ENCODE measurements at regions not wholly inside any gene's neighbourhood (a gene's known extent, or its start where the extent isn't known, plus 50 kb on each side); places are given as distances from the start of the nearest gene placed in this dataset.

DNA sequence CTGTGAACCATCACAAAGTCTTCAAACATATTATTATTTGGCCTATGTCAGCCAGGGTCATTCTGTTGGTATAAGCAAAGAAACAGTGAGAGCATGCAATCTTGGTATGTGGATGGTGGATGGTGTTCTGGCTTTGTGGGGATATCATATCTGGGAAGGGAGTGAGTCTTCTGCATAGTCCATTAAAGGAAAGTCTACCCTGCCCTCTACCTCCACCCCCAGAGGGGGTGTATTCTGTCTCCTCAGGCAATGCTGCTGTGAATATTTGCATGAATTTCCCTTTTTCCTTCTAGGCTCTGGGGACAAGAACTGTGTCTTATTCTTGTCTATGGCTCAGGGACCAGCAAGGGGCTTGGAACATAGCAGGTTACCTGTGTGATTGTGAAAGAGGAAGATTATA lies 495.8 kb downstream of the PDCD6IP start:
- Histone ChIP-seq H3K9me3 (no peaks in the 10 kb centered on the region), H3K4me3 (no peak overlapping the region), H3K27me3 (replicated peaks in 1 of 7) (no peaks in the 10 kb centered on the region), H3K4me1 (no peaks in the 10 kb centered on the region), H3K36me3 (no peaks in the 10 kb centered on the region), H3K27ac (no peak overlapping the region)
- no peak for TF ChIP-seq POLR2AphosphoS5 (IDR thresholded peaks at IDR 0.05)
- TF ChIP-seq, protein P1, sequence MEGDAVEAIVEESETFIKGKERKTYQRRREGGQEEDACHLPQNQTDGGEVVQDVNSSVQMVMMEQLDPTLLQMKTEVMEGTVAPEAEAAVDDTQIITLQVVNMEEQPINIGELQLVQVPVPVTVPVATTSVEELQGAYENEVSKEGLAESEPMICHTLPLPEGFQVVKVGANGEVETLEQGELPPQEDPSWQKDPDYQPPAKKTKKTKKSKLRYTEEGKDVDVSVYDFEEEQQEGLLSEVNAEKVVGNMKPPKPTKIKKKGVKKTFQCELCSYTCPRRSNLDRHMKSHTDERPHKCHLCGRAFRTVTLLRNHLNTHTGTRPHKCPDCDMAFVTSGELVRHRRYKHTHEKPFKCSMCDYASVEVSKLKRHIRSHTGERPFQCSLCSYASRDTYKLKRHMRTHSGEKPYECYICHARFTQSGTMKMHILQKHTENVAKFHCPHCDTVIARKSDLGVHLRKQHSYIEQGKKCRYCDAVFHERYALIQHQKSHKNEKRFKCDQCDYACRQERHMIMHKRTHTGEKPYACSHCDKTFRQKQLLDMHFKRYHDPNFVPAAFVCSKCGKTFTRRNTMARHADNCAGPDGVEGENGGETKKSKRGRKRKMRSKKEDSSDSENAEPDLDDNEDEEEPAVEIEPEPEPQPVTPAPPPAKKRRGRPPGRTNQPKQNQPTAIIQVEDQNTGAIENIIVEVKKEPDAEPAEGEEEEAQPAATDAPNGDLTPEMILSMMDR (IDR thresholded peaks at IDR 0.05 in 8 of 11, conservative IDR thresholded peaks at IDR 0.05 in 3 of 11): no peak
- TF ChIP-seq POLR2A (IDR thresholded peaks at IDR 0.05): no peak
- no peak for DNase-seq
- intact Hi-C loops (cut with DNase I; ENCODE audit: low total_unique reads): no loop called here

DNA sequence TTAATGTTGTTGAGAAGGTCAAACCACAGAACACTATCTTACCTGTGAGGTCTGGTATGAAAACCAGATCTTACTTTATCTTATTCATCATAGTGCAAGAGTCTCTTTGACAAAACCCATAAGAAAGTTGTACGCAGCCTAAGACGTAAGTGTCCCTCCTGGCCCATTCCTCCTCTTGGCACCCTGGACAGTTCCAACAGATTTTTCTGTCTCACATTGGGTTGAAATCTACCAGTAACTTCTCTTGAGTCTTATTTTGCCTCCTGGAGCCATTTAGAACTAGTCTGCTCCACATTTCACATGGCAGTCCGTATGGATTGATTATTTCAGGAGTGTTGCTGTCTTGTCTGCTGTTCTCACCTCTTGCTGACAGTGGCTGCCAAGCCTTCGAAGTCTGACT lies 498.4 kb downstream of the PDCD6IP start:
- Histone ChIP-seq H3K9me3 (no peaks in the 10 kb centered on the region), H3K36me3 (no peaks in the 10 kb centered on the region), H3K4me1 (no peaks in the 10 kb centered on the region), H3K27me3 (replicated peaks in 1 of 7) (peaks cover 0 to 4% (median 0%) of the 10 kb centered on the region in 7 donors), H3K4me3 (no peak overlapping the region), H3K27ac (no peak overlapping the region)
- TF ChIP-seq POLR2A (IDR thresholded peaks at IDR 0.05) (no peak), POLR2AphosphoS5 (IDR thresholded peaks at IDR 0.05) (no peak)
- TF ChIP-seq, protein P1 (IDR thresholded peaks at IDR 0.05 in 8 of 11, conservative IDR thresholded peaks at IDR 0.05 in 3 of 11): no peak
- 82 to 89% (median 85%) methylated on average over 4 of the region's 4 CpGs for WGBS, 5 donors
- intact Hi-C loops (cut with DNase I; ENCODE audit: low total_unique reads): no loop called here
- DNase-seq: no peak

DNA sequence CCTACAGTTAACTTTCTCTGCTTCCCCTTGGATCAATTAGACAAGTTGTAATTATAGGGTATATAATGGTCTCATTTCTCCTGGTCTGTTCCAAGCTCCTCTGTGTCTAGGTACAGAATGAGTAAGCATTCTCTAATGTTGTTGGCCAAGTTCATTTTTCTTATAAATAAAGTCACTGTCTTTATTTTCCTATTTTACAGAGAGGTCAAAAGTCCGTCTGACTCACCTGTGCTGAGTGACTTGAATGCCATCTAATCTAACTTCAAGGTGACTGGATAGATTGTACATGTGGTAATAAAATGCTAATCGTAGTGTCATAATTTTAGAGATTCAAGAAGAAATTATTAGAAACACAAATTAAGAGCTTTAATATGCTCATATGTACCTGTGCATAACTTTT lies 500.2 kb downstream of the PDCD6IP start:
- Histone ChIP-seq H3K27me3 (replicated peaks in 1 of 7) (peaks cover 0 to 4% (median 0%) of the 10 kb centered on the region in 7 donors), H3K36me3 (no peaks in the 10 kb centered on the region), H3K27ac (no peak overlapping the region), H3K4me1 (no peaks in the 10 kb centered on the region), H3K9me3 (no peaks in the 10 kb centered on the region), H3K4me3 (no peak overlapping the region)
- intact Hi-C loops (cut with DNase I; ENCODE audit: low total_unique reads): no loop called here
- 75 to 82% (median 81%) methylated on average over 2 of the region's 2 CpGs for WGBS, 5 donors
- no peak for DNase-seq
- no peak for TF ChIP-seq POLR2A (IDR thresholded peaks at IDR 0.05)
- TF ChIP-seq, protein P1 (IDR thresholded peaks at IDR 0.05 in 8 of 11, conservative IDR thresholded peaks at IDR 0.05 in 3 of 11): no peak
- no peak for TF ChIP-seq POLR2AphosphoS5 (IDR thresholded peaks at IDR 0.05)

DNA sequence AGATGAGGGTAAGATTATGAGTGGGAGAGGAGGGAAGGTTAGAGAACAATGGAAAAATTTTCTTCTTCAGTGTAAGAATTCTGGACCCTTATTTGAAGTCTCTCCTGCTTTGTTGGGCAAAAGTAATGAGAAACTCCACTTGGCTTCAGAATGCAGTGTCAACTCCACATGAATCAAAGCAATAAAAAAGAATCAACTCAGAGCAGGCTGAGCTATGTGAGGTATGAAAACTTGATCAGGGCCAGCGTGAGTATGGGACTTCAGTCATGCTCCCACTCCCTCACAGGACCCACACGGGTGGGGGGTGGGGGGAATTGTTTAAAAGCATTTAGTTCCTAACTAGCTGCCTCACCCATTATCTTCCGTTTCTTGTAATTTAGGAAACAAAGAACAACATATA lies 502.2 kb downstream of the PDCD6IP start:
- Histone ChIP-seq H3K27me3 (replicated peaks in 1 of 7) (peaks cover 0 to 4% (median 0%) of the 10 kb centered on the region in 7 donors), H3K9me3 (no peaks in the 10 kb centered on the region), H3K36me3 (no peaks in the 10 kb centered on the region), H3K4me1 (no peaks in the 10 kb centered on the region), H3K27ac (no peak overlapping the region), H3K4me3 (no peak overlapping the region)
- DNase-seq: no peak
- WGBS, 5 donors: 66 to 89% (median 68%) methylated on average over 3 of the region's 3 CpGs
- intact Hi-C loops (cut with DNase I; ENCODE audit: low total_unique reads): no loop called here
- TF ChIP-seq POLR2AphosphoS5 (IDR thresholded peaks at IDR 0.05) (no peak), POLR2A (IDR thresholded peaks at IDR 0.05) (no peak)
- TF ChIP-seq, protein P1 (IDR thresholded peaks at IDR 0.05 in 8 of 11, conservative IDR thresholded peaks at IDR 0.05 in 3 of 11): no peak

Data from spleen (tissue), 11 donors.